Liver (tissue), 8 donors: ENCODE measurements at regions not wholly inside any gene's neighbourhood (a gene's known extent, or its start where the extent isn't known, plus 50 kb on each side); places are given as distances from the start of the nearest gene placed in this dataset.

Source experiments
- DNase-seq: peaks from one replicate; pipeline ENCODE4 v3.0.0-alpha.2; 2017; ENCODE audit warnings: low spot score
- H3K27ac ChIP-seq, 2 donors: one replicate each; pipeline ENCODE4 v1.7.0; 2013; ENCODE audit warnings: inconsistent platforms in 2 of 2, low read length in 2 of 2, control low read depth in 1 of 2, low read depth in 1 of 2, mild to moderate bottlenecking in 1 of 2
- H3K27me3 ChIP-seq, 4 donors: one replicate each; pipeline versions ENCODE4 v1.6.1 to v1.7.0; 2013; ENCODE audit warnings: low read length in 3 of 4, inconsistent platforms in 1 of 4, mild to moderate bottlenecking in 1 of 4, moderate library complexity in 1 of 4; ENCODE audit not compliant: control insufficient read depth in 4 of 4, insufficient read depth in 4 of 4
- H3K36me3 ChIP-seq, 4 donors: one replicate each; pipeline versions ENCODE4 v1.6.1 to v1.7.0; 2013; ENCODE audit warnings: low read length in 3 of 4, mild to moderate bottlenecking in 3 of 4, low read depth in 1 of 4, moderate library complexity in 1 of 4; ENCODE audit not compliant: control insufficient read depth in 4 of 4, insufficient read depth in 3 of 4
- H3K4me1 ChIP-seq, 4 donors: one replicate each; pipeline versions ENCODE4 v1.6.1 to v1.7.0; 2013; ENCODE audit warnings: low read length in 3 of 4, mild to moderate bottlenecking in 3 of 4, moderate library complexity in 1 of 4; ENCODE audit not compliant: control insufficient read depth in 4 of 4, insufficient read depth in 4 of 4
- H3K4me3 ChIP-seq, 3 donors: one replicate each; pipeline versions ENCODE4 v1.6.1 to v1.7.0; 2013; ENCODE audit warnings: low read length in 3 of 3, control low read depth in 1 of 3, low read depth in 1 of 3, mild to moderate bottlenecking in 1 of 3
- H3K9ac ChIP-seq, 2 donors: one replicate each; pipeline ENCODE4 v1.7.0; 2013; ENCODE audit warnings: low read length in 2 of 2, mild to moderate bottlenecking in 2 of 2, moderate library complexity in 2 of 2, control low read depth in 1 of 2, low read depth in 1 of 2
- H3K9me3 ChIP-seq, 4 donors: one replicate each; pipeline versions ENCODE4 v1.6.1 to v1.7.0; 2013; ENCODE audit warnings: low read length in 3 of 4; ENCODE audit not compliant: control insufficient read depth in 4 of 4
- ATF3 ChIP-seq: IDR thresholded peaks from 2 replicates; pipeline ENCODE4 v1.6.1; 2016; ENCODE audit warnings: antibody characterized with exemption
- EGR1 ChIP-seq, 2 donors: IDR thresholded peaks; 2 replicates each; pipeline ENCODE4 v1.6.1; 2016 to 2018; ENCODE audit warnings: antibody characterized with exemption in 2 of 2, low read depth in 2 of 2
- FOXA1 ChIP-seq: IDR thresholded peaks from 2 replicates; pipeline ENCODE4 v1.6.1; 2016; ENCODE audit warnings: antibody characterized with exemption
- FOXA2 ChIP-seq: IDR thresholded peaks from 2 replicates; pipeline ENCODE4 v1.6.1; 2016; ENCODE audit warnings: antibody characterized with exemption
- GABPA ChIP-seq, 2 donors: IDR thresholded peaks in 1 of 2; conservative IDR thresholded peaks in 1 of 2; 2 replicates each; pipeline ENCODE4 v1.6.1; 2016; ENCODE audit warnings: antibody characterized with exemption in 2 of 2, mild to moderate bottlenecking in 1 of 2, moderate library complexity in 1 of 2
- HNF4A ChIP-seq, 2 donors: conservative IDR thresholded peaks; 2 replicates each; pipeline ENCODE4 v1.6.1; 2016; ENCODE audit warnings: antibody characterized with exemption in 2 of 2, mild to moderate bottlenecking in 2 of 2
- HNF4G ChIP-seq: IDR thresholded peaks from 2 replicates; pipeline ENCODE4 v1.6.1; 2016; ENCODE audit warnings: antibody characterized with exemption
- JUND ChIP-seq, 2 donors: IDR thresholded peaks; 2 replicates each; pipeline ENCODE4 v1.6.1; 2016; ENCODE audit warnings: antibody characterized with exemption in 2 of 2
- MAX ChIP-seq: IDR thresholded peaks from 2 replicates; pipeline ENCODE4 v1.6.1; 2016; ENCODE audit warnings: antibody characterized with exemption
- NR2F2 ChIP-seq: IDR thresholded peaks from 2 replicates; pipeline ENCODE4 v1.6.1; 2016; ENCODE audit warnings: antibody characterized with exemption
- RAD21 ChIP-seq, 2 donors: IDR thresholded peaks; 2 replicates each; pipeline ENCODE4 v1.6.1; 2016; ENCODE audit warnings: antibody characterized with exemption in 2 of 2, mild to moderate bottlenecking in 2 of 2
- REST ChIP-seq: IDR thresholded peaks from 2 replicates; pipeline ENCODE4 v1.6.1; 2016; ENCODE audit warnings: antibody characterized with exemption, mild to moderate bottlenecking
- RXRA ChIP-seq, 2 donors: IDR thresholded peaks; 2 replicates each; pipeline ENCODE4 v1.6.1; 2017 to 2018; ENCODE audit warnings: antibody characterized with exemption in 2 of 2, mild to moderate bottlenecking in 1 of 2
- SP1 ChIP-seq: IDR thresholded peaks from 2 replicates; pipeline ENCODE4 v1.6.1; 2018; ENCODE audit warnings: antibody characterized with exemption, mild to moderate bottlenecking
- TAF1 ChIP-seq: conservative IDR thresholded peaks from 2 replicates; pipeline ENCODE4 v1.6.1; 2016; ENCODE audit warnings: antibody characterized with exemption, mild to moderate bottlenecking
- YY1 ChIP-seq: IDR thresholded peaks from 2 replicates; pipeline ENCODE4 v1.6.1; 2016; ENCODE audit warnings: antibody characterized with exemption, mild to moderate bottlenecking
- WGBS: extraction: QIAGEN DNeasy Blood & Tissue Kit; methylation state at CpG from one replicate; pipeline ENCODE4 v1.1.7; 2013; 5-methylcytosine and 5-hydroxymethylcytosine counted together
- TF ChIP-seq, protein P1 (sequence below): IDR thresholded peaks from 2 replicates; pipeline ENCODE4 v1.6.1; 2016; ENCODE audit warnings: antibody characterized with exemption
- TF ChIP-seq, protein P2 (sequence below): fragments of 150-350 bp; IDR thresholded peaks from 2 replicates; pipeline ENCODE4 v1.5.1; 2017; ENCODE audit warnings: improper control_type of control experiment, low read depth, low read length; ENCODE audit not compliant: missing input control
- donor health status: healthy.
- donor health status: healthy.
- donor health status: healthy.
- donor health status: healthy.
- donor health status: healthy.

- Histone ChIP-seq H3K4me3 (no peak overlapping the region), H3K9ac (no peak overlapping the region), H3K4me1 (no peaks in the 10 kb centered on the region), H3K9me3 (no peaks in the 10 kb centered on the region), H3K36me3 (no peaks in the 10 kb centered on the region), H3K27me3 (peaks cover 0 to 2% (median 0%) of the 10 kb centered on the region in 4 donors), H3K27ac (no peak overlapping the region)
- DNase-seq = no peak
- TF ChIP-seq TAF1 (no peak), GABPA (IDR thresholded peaks at IDR 0.05 in 1 of 2, conservative IDR thresholded peaks at IDR 0.05 in 1 of 2) (no peak)
- TF ChIP-seq, protein P1, sequence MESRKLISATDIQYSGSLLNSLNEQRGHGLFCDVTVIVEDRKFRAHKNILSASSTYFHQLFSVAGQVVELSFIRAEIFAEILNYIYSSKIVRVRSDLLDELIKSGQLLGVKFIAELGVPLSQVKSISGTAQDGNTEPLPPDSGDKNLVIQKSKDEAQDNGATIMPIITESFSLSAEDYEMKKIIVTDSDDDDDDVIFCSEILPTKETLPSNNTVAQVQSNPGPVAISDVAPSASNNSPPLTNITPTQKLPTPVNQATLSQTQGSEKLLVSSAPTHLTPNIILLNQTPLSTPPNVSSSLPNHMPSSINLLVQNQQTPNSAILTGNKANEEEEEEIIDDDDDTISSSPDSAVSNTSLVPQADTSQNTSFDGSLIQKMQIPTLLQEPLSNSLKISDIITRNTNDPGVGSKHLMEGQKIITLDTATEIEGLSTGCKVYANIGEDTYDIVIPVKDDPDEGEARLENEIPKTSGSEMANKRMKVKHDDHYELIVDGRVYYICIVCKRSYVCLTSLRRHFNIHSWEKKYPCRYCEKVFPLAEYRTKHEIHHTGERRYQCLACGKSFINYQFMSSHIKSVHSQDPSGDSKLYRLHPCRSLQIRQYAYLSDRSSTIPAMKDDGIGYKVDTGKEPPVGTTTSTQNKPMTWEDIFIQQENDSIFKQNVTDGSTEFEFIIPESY = no peak
- 57% methylated on average over 7 of the region's 7 CpGs for WGBS
Measured at GRCh38 chr19:29293736-29294342, 80.9 kb upstream of the UQCRFS1 start.

DNA sequence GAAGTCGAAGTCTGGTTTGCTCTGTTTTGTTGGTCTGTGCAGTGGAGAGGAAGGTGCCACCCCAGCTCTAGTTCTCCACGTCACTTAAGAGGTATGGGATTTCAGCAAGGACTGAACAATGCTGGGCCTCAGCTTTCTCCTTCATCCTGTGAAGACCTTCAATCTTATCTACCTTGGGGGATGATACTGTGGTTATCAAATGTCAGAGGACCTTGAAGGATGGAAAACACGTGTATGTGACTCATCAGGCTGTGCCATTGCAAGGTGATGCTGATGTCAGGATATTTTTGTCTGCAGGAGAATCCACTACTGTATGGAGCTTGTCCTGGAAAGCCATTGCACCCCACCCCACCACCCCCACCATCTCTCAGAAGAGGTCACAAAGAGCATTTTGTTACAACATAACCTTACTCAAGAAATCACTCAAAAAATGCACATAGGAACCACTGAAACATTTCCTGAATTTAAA lies 81.4 kb upstream of the UQCRFS1 start:
- Histone ChIP-seq H3K9me3 (no peaks in the 10 kb centered on the region), H3K9ac (no peak overlapping the region), H3K4me1 (no peaks in the 10 kb centered on the region), H3K27me3 (peaks cover 0 to 2% (median 0%) of the 10 kb centered on the region in 4 donors), H3K27ac (no peak overlapping the region), H3K4me3 (no peak overlapping the region), H3K36me3 (no peaks in the 10 kb centered on the region)
- TF ChIP-seq HNF4G (no peak), FOXA2 (no peak), EGR1 (IDR thresholded peaks at IDR 0.05; ENCODE audit: low read depth in 2 of 2) (no peak), REST (no peak), ATF3 (no peak), TAF1 (no peak), NR2F2 (no peak), MAX (no peak), YY1 (no peak), JUND (IDR thresholded peaks at IDR 0.05) (no peak), RAD21 (IDR thresholded peaks at IDR 0.05) (no peak), GABPA (IDR thresholded peaks at IDR 0.05 in 1 of 2, conservative IDR thresholded peaks at IDR 0.05 in 1 of 2) (no peak), HNF4A (conservative IDR thresholded peaks at IDR 0.05) (no peak), SP1 (no peak), RXRA (IDR thresholded peaks at IDR 0.05) (no peak), FOXA1 (no peak)
- TF ChIP-seq, protein P1 = no peak
- TF ChIP-seq, protein P2, sequence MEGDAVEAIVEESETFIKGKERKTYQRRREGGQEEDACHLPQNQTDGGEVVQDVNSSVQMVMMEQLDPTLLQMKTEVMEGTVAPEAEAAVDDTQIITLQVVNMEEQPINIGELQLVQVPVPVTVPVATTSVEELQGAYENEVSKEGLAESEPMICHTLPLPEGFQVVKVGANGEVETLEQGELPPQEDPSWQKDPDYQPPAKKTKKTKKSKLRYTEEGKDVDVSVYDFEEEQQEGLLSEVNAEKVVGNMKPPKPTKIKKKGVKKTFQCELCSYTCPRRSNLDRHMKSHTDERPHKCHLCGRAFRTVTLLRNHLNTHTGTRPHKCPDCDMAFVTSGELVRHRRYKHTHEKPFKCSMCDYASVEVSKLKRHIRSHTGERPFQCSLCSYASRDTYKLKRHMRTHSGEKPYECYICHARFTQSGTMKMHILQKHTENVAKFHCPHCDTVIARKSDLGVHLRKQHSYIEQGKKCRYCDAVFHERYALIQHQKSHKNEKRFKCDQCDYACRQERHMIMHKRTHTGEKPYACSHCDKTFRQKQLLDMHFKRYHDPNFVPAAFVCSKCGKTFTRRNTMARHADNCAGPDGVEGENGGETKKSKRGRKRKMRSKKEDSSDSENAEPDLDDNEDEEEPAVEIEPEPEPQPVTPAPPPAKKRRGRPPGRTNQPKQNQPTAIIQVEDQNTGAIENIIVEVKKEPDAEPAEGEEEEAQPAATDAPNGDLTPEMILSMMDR = no peak
- DNase-seq = no peak
- 52% methylated on average over 3 of the region's 3 CpGs for WGBS
